BE2C (cell line): ENCODE measurements at regions not wholly inside any gene's neighbourhood (a gene's known extent, or its start where the extent isn't known, plus 50 kb on each side); places are given as distances from the start of the nearest gene placed in this dataset.

ENCODE experiments used
- DNase-seq: peaks from one replicate; pipeline ENCODE4 v3.0.0-alpha.2; 2020
- H3K27me3 ChIP-seq: fragments of 250-450 bp; sonication (Bioruptor Pico); 2 replicates; pipeline ENCODE4 v1.5.1; 2020; ENCODE audit warnings: mild to moderate bottlenecking
- H3K36me3 ChIP-seq: fragments of 250-450 bp; sonication (Bioruptor Pico); 2 replicates; pipeline ENCODE4 v1.5.1; 2020; ENCODE audit warnings: mild to moderate bottlenecking
- H3K4me1 ChIP-seq: fragments of 250-450 bp; sonication (Bioruptor Pico); 2 replicates; pipeline ENCODE4 v1.5.1; 2020
- H3K4me3 ChIP-seq: 2 replicates; pipeline ENCODE4 v1.5.1; 2011; ENCODE audit warnings: low read depth, low read length
- H3K9me3 ChIP-seq: fragments of 250-450 bp; sonication (Bioruptor Pico); 2 replicates; pipeline ENCODE4 v1.5.1; 2020
- CTCF ChIP-seq: IDR thresholded peaks from 2 replicates; pipeline ENCODE4 v1.5.1; 2012; ENCODE audit warnings: mild to moderate bottlenecking, low read depth, low read length

- no peak for DNase-seq
- H3K27me3 ChIP-seq: no peaks in the 10 kb centered on the region
- H3K4me3 ChIP-seq: no peak overlapping the region
- H3K36me3 ChIP-seq: no peaks in the 10 kb centered on the region
- TF ChIP-seq CTCF: no peak
- H3K9me3 ChIP-seq: no peaks in the 10 kb centered on the region
- H3K4me1 ChIP-seq: no peaks in the 10 kb centered on the region
These were observed 623.5 kb upstream of the NR3C2 start for GRCh38 chr4:149065753-149066152.

GRCh38 chr4:149062997-149063396 lies 620.8 kb upstream of the NR3C2 start:
- no peaks in the 10 kb centered on the region for H3K27me3 ChIP-seq
- no peak for TF ChIP-seq CTCF
- no peaks in the 10 kb centered on the region for H3K9me3 ChIP-seq
- no peaks in the 10 kb centered on the region for H3K36me3 ChIP-seq
- H3K4me1 ChIP-seq: no peaks in the 10 kb centered on the region
- DNase-seq: no peak
- H3K4me3 ChIP-seq: no peak overlapping the region

- H3K9me3 ChIP-seq: no peaks in the 10 kb centered on the region
- no peak overlapping the region for H3K4me3 ChIP-seq
- H3K27me3 ChIP-seq: no peaks in the 10 kb centered on the region
- no peak for DNase-seq
- no peaks in the 10 kb centered on the region for H3K36me3 ChIP-seq
- H3K4me1 ChIP-seq: no peaks in the 10 kb centered on the region
- TF ChIP-seq CTCF: no peak
These were observed 615.4 kb upstream of the NR3C2 start for GRCh38 chr4:149057594-149057993.

GRCh38 chr4:149056615-149057014 lies 614.4 kb upstream of the NR3C2 start:
- no peak for DNase-seq
- no peak overlapping the region for H3K4me3 ChIP-seq
- no peaks in the 10 kb centered on the region for H3K4me1 ChIP-seq
- H3K36me3 ChIP-seq: no peaks in the 10 kb centered on the region
- no peaks in the 10 kb centered on the region for H3K9me3 ChIP-seq
- no peaks in the 10 kb centered on the region for H3K27me3 ChIP-seq
- TF ChIP-seq CTCF: no peak

GRCh38 chr4:149055624-149056023 lies 613.4 kb upstream of the NR3C2 start:
- Histone ChIP-seq H3K4me3 (no peak overlapping the region), H3K4me1 (no peaks in the 10 kb centered on the region), H3K27me3 (no peaks in the 10 kb centered on the region), H3K36me3 (no peaks in the 10 kb centered on the region), H3K9me3 (no peaks in the 10 kb centered on the region)
- DNase-seq: no peak
- no peak for TF ChIP-seq CTCF

- no peak for DNase-seq
- H3K9me3 ChIP-seq: no peaks in the 10 kb centered on the region
- TF ChIP-seq CTCF: no peak
These were observed 608.6 kb upstream of the NR3C2 start for GRCh38 chr4:149050840-149051239.

More at GRCh38 chr4:149050840-149051239, 608.6 kb upstream of the NR3C2 start:
- Histone ChIP-seq H3K4me3 (no peak overlapping the region), H3K36me3 (no peaks in the 10 kb centered on the region), H3K27me3 (no peaks in the 10 kb centered on the region), H3K4me1 (no peaks in the 10 kb centered on the region)
